NT2/D1 (cell line): ENCODE measurements at regions not wholly inside any gene's neighbourhood (a gene's known extent, or its start where the extent isn't known, plus 50 kb on each side); places are given as distances from the start of the nearest gene placed in this dataset.
"Not testable (repeated sequence)": the region's sequence is repeated elsewhere in the genome, so short reads cannot be mapped to it uniquely, and the experiment has no call there.

Source experiments
- DNase-seq: peaks from one replicate; pipeline ENCODE4 v3.0.0-alpha.2; 2011; ENCODE audit warnings: low read depth, low spot score
- H3K27me3 ChIP-seq: 2 replicates; pipeline ENCODE4 v1.6.0; 2011; ENCODE audit warnings: mild to moderate bottlenecking; ENCODE audit not compliant: insufficient read length, insufficient read depth
- H3K36me3 ChIP-seq: 2 replicates; pipeline ENCODE4 v1.6.1; 2011; ENCODE audit warnings: mild to moderate bottlenecking, low read length, mixed read lengths; ENCODE audit not compliant: insufficient read depth, insufficient read length
- H3K4me1 ChIP-seq: 2 replicates; pipeline ENCODE4 v1.5.1; 2011; ENCODE audit not compliant: insufficient read depth, insufficient read length
- H3K4me3 ChIP-seq: 2 replicates; pipeline ENCODE4 v1.5.1; 2011; ENCODE audit warnings: low read depth; ENCODE audit not compliant: insufficient read length
- H3K9ac ChIP-seq: 2 replicates; pipeline ENCODE4 v1.6.0; 2011; ENCODE audit warnings: low read depth; ENCODE audit not compliant: insufficient read length
- H3K9me3 ChIP-seq: 2 replicates; pipeline ENCODE4 v1.5.1; 2011; ENCODE audit warnings: mild to moderate bottlenecking, low read length; ENCODE audit not compliant: insufficient read depth
- SUZ12 ChIP-seq: IDR thresholded peaks from 2 replicates; pipeline ENCODE4 v1.6.1; 2011; ENCODE audit not compliant: insufficient read length, insufficient read depth; ENCODE audit errors: extremely low read depth
- YY1 ChIP-seq: IDR thresholded peaks from 2 replicates; pipeline ENCODE4 v1.6.1; 2011; ENCODE audit not compliant: insufficient read length, insufficient read depth
- ZNF274 ChIP-seq: IDR thresholded peaks from 2 replicates; pipeline ENCODE4 v1.6.1; 2011; ENCODE audit warnings: mild to moderate bottlenecking, low read depth, low read length

DNA sequence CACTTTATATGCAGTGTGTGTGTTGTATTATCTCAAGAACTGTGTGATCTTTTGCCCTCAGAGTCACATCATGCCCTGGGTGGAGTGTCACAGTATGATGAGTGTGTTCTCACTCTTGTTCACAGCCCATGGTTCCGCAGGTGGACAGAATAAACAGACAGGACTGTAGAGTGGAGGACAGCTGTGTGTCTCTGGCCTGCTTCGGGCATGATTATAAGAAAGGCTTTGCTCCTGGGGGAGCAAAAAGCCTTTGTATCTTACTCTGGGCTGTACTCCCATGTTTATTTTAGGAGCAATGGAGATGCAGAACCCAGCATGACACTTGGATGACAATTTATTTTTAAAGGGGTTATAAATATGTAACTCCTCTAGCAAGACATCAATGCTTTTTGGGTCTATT lies 371.7 kb upstream of the MEX3C start:
- Histone ChIP-seq H3K9ac (no peak overlapping the region), H3K36me3 (no peaks in the 10 kb centered on the region), H3K4me1 (no peaks in the 10 kb centered on the region), H3K27me3 (no peaks in the 10 kb centered on the region), H3K9me3 (no peaks in the 10 kb centered on the region), H3K4me3 (no peak overlapping the region)
- DNase-seq, result no peak
- TF ChIP-seq ZNF274, result no peak
- no peak for TF ChIP-seq SUZ12
- TF ChIP-seq YY1, result no peak

DNA sequence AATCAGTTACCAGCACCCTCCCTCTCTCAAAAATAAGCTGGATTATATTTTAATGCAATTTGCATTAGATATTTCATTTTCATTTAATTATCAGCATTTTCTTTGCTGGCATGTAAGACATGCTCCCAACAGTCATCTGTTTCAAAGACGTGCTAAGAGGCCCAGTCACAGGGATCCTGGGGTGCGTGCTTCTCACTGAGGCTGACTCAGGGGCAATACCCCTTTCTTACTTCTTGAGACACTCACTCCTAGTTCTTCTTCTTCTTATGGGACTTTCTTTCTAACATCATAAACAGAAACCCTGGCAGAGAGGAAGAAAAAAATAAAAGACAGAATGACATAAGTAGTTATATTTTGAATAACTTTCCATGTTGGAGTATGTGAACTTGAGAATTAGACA lies 372.1 kb upstream of the MEX3C start:
- Histone ChIP-seq H3K4me3 (no peak overlapping the region), H3K27me3 (no peaks in the 10 kb centered on the region), H3K36me3 (no peaks in the 10 kb centered on the region), H3K4me1 (no peaks in the 10 kb centered on the region), H3K9ac (no peak overlapping the region), H3K9me3 (no peaks in the 10 kb centered on the region)
- TF ChIP-seq YY1 (no peak), SUZ12 (no peak), ZNF274 (no peak)
- no peak for DNase-seq

DNA sequence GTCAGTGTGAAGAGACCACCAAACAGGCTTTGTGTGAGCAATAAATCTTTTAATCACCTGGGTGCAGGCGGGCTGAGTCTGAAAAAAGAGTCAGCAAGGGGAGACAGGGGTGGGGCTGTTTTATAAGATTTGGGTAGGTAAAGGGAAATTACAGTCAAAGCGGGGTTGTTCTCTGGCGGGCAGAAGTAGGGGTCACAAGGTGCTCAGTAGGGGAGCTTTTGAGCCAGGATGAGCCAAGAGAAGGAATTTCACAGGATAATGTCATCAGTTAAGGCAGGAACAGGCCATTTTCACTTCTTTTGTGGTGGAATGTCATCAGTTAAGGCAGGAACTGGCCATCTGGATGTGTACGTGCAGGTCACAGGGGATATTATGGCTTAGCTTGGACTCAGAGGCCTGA lies 372.6 kb upstream of the MEX3C start:
- H3K4me1 ChIP-seq, DNase-seq, H3K9me3 ChIP-seq, H3K4me3 ChIP-seq, H3K9ac ChIP-seq, H3K36me3 ChIP-seq, H3K27me3 ChIP-seq: not testable (repeated sequence)

DNA sequence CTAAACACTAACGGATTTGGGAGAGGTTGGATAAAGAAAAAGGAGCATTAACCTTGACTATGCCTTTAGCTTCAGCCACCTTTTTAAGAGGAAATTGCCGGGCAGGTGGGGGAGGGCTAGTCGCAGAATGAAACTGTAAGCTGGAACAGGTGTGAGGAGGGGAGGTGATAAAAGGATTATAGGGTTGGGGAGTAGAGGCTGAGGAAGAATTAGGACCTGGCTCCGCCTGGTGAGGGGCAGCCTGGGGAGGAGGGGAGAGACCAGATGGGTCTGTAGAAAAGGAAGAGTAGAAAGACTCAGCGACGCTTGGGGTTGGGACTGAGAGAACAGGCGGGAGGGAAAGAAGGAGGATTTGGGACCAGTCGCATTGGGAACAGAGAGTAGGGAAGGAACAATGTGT lies 376.4 kb upstream of the MEX3C start:
- H3K9me3 ChIP-seq, H3K4me1 ChIP-seq, H3K27me3 ChIP-seq, DNase-seq, H3K9ac ChIP-seq, H3K36me3 ChIP-seq, H3K4me3 ChIP-seq: not testable (repeated sequence)

DNA sequence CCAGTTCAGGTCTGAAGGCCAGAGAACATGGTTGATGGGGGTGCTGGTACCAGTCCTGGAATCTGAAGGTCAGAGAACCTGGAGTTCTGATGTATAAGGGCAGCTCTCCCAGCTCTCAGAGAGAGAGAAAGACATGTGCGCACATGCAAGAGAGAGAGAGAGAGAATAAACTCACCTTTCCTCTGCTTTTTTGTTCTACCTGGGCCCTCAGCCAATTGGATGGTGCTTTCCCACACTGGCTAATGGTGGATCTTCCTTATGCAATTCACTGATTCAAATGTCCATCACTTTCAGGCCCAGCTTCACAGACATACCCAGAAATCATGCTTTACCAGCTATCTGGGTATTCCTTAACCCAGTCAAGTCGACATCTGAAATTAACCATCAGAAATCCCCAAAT lies 377.7 kb upstream of the MEX3C start:
- no peak for DNase-seq
- Histone ChIP-seq H3K4me1 (no peaks in the 10 kb centered on the region), H3K9ac (no peak overlapping the region), H3K27me3 (no peaks in the 10 kb centered on the region), H3K4me3 (no peak overlapping the region), H3K36me3 (no peaks in the 10 kb centered on the region), H3K9me3 (0 out of 2 replicates have a peak, but pooled peaks cover 4% of the 10 kb centered on the region)
- TF ChIP-seq ZNF274, result no peak
- no peak for TF ChIP-seq SUZ12
- no peak for TF ChIP-seq YY1

DNA sequence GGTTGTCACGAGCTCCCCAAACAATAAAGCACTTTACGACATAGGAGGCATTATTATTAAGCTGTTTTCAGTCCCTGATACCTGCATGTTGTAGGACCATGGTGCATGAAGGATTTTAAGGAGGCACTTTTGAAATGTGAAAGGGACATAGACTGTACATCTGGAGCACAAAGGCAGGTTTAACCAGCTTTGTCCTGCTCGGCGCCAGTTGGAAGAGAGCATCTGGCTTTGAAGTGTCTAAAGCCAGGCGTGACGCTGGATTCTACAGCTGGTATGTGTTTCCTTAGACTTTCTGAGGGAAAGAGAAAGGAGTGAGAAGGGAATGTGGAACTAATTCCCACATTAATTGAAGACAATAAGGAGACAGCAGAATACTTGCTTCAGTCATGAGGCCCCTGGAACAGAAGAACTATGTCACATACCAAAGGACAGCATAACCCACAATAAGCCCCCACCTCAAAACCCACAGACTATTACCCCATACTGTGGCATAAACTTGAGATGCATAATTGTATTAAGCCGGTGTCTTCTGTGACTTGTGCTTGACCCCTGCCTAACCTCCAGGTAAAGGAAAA lies 381.0 kb upstream of the MEX3C start:
- Histone ChIP-seq H3K9ac (no peak overlapping the region), H3K9me3 (0 out of 2 replicates have a peak, but pooled peaks cover 4% of the 10 kb centered on the region), H3K27me3 (no peaks in the 10 kb centered on the region), H3K4me1 (no peaks in the 10 kb centered on the region), H3K36me3 (no peaks in the 10 kb centered on the region), H3K4me3 (no peak overlapping the region)
- no peak for TF ChIP-seq YY1
- no peak for DNase-seq

DNA sequence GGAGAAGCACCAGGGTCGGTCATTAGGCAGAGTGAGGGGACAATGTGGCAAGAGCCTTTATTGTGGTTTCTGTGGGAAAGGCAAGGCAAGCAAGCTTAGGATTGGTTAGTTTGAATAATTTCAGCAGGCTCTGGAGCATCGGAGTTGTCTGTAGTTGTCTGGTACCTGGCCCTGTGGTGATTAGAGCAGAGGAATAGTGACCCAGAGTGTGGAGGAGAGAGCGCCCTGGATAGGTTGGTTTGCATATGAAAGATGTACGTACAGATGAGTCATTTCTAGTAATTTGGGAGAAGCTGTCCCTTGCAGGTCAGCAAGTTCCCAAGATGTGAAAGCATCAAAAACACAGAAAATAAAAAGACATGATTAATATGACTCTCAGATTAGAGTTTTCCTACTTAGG lies 383.1 kb upstream of the MEX3C start:
- TF ChIP-seq YY1, result no peak
- TF ChIP-seq SUZ12, result no peak
- no peak for TF ChIP-seq ZNF274
- no peaks in the 10 kb centered on the region for H3K36me3 ChIP-seq
- no peak for DNase-seq
- H3K27me3 ChIP-seq, result no peaks in the 10 kb centered on the region
- H3K4me1 ChIP-seq, result no peaks in the 10 kb centered on the region
- H3K9me3 ChIP-seq, result no peaks in the 10 kb centered on the region
- H3K9ac ChIP-seq, result no peak overlapping the region
- H3K4me3 ChIP-seq, result no peak overlapping the region

DNA sequence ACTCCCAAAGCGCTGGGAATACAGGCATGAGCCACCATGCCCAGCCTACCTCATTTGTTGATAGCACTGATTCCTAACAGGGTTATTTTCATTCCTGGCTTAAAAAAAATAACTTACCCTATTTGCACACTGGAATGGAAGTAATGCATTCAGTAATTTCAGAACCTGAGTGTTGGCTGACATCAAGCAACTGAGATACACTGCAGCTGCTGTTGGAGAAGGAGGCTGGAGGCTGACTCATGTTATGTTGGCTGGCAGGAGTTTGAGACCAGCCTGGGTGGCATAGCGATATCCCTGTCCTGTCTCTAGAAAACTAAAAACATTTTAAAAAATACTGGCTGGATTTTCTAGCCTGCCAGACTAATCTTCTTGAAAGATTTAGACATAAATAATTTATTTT lies 385.1 kb upstream of the MEX3C start:
- H3K9ac ChIP-seq, result no peak overlapping the region
- no peaks in the 10 kb centered on the region for H3K9me3 ChIP-seq
- no peaks in the 10 kb centered on the region for H3K27me3 ChIP-seq
- H3K4me1 ChIP-seq, result no peaks in the 10 kb centered on the region
- no peak for TF ChIP-seq ZNF274
- TF ChIP-seq YY1, result no peak
- TF ChIP-seq SUZ12, result no peak
- DNase-seq, result no peak
- H3K36me3 ChIP-seq, result no peaks in the 10 kb centered on the region
- H3K4me3 ChIP-seq, result no peak overlapping the region
